Smooth muscle cell (in vitro differentiated cells): ENCODE measurements at regions not wholly inside any gene's neighbourhood (a gene's known extent, or its start where the extent isn't known, plus 50 kb on each side); places are given as distances from the start of the nearest gene placed in this dataset.

Source experiments
- DNase-seq: peaks from one replicate; lab custom pipeline; 2025; ENCODE audit not compliant: unreplicated experiment; lab: John Stamatoyannopoulos, UW
- H2AFZ ChIP-seq: fragments of 200-600 bp; sonication (generic); 2 replicates; pipeline ENCODE4 v1.6.0; 2016; ENCODE audit warnings: antibody characterized with exemption, low read depth, mild to moderate bottlenecking
- H3F3A ChIP-seq: fragments of 200-600 bp; sonication (generic); 2 replicates; pipeline ENCODE4 v1.6.0; 2017; ENCODE audit warnings: antibody characterized with exemption, low read depth
- H3K27ac ChIP-seq: fragments of 200-600 bp; sonication (generic); 2 replicates; pipeline ENCODE4 v1.5.1; 2016; ENCODE audit warnings: low read depth, mild to moderate bottlenecking
- H3K27me3 ChIP-seq: fragments of 200-600 bp; sonication (generic); 2 replicates; pipeline ENCODE4 v1.6.1; 2016; ENCODE audit warnings: low read depth, mild to moderate bottlenecking
- H3K36me3 ChIP-seq: fragments of 200-600 bp; sonication (generic); 2 replicates; pipeline ENCODE4 v1.5.1; 2016; ENCODE audit warnings: low read depth
- H3K4me1 ChIP-seq: fragments of 200-600 bp; sonication (generic); 2 replicates; pipeline ENCODE4 v1.5.1; 2016; ENCODE audit warnings: low read depth
- H3K4me2 ChIP-seq: fragments of 200-600 bp; sonication (generic); 2 replicates; pipeline ENCODE4 v1.6.0; 2016; ENCODE audit warnings: mild to moderate bottlenecking
- H3K4me3 ChIP-seq: fragments of 200-600 bp; sonication (generic); 2 replicates; pipeline ENCODE4 v1.5.1; 2016; ENCODE audit warnings: mild to moderate bottlenecking
- H3K79me2 ChIP-seq: fragments of 200-600 bp; sonication (generic); 2 replicates; pipeline ENCODE4 v1.6.0; 2016; ENCODE audit warnings: low read depth, mild to moderate bottlenecking
- H3K9ac ChIP-seq: fragments of 200-600 bp; sonication (generic); 2 replicates; pipeline ENCODE4 v1.6.0; 2016; ENCODE audit warnings: low read depth
- H3K9me3 ChIP-seq: fragments of 200-600 bp; sonication (generic); replicated peaks from 2 replicates; pipeline ENCODE4 v1.5.1; 2016; ENCODE audit warnings: low read depth
- H4K20me1 ChIP-seq: fragments of 200-600 bp; sonication (generic); 2 replicates; pipeline ENCODE4 v1.6.0; 2016; ENCODE audit warnings: low read depth
- whole genome bisulfite sequencing: methylation state at CpG from one replicate; pipeline ENCODE4 v1.1.7; 2016; ENCODE audit warnings: low lambda C conversion rate; 5-methylcytosine and 5-hydroxymethylcytosine counted together
- TF ChIP-seq, protein P1 (sequence below): fragments of 200-600 bp; sonication (generic); IDR thresholded peaks from 2 replicates; pipeline ENCODE4 v1.5.1; 2017; ENCODE audit warnings: borderline replicate concordance, mild to moderate bottlenecking, antibody characterized with exemption; ENCODE audit not compliant: insufficient read depth, poor library complexity, severe bottlenecking

DNA sequence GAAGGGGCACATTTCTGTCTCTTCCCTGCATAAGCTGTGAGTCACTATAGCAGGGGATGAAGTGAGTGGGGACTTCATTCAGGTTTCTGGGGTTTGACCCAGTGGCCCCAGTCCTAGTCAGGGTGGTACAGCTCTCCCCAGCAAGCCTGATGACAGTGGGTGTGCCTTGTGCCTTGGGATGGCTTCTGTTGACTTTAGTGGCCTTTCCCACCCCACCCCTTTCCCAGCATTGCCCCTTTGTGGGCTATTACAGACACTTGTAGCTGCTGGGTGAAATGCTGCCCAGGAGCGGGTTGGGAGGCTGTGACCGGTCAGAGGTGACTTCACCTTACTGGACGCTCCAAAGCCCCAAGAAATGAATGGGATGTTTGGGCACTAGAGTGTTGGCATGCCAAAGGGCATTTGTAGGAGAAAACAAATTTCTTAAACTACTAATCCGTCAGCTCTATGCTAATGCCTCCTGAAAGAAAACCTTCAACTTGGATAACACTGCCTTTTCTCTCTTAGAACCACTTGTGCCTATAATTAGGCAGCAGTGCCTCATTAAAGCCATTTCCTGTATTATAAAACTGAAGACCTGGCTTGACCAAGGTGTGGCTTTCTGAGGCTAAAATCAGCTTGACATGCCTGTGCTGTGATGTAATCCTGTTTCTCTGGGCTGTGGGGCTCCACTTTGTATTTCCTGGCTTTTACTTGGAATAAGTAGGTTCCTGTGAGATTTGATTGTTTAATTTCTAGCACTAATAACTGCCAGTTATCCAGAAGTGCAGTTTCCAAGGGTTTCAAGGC is 119.0 kb upstream of the SLC25A48 start:
- 74% methylated on average over 4 of the region's 4 CpGs for WGBS
- DNase-seq, result no peak
- Histone ChIP-seq H4K20me1 (no peaks in the 10 kb centered on the region), H3K4me1 (peaks cover 4% of the 10 kb centered on the region), H3F3A (peaks cover 21% of the 10 kb centered on the region), H2AFZ (no peak overlapping the region), H3K9me3 (no peaks in the 10 kb centered on the region), H3K4me2 (peak overlapping the region; percentile 60), H3K4me3 (no peak overlapping the region), H3K27ac (peak overlapping the region; percentile 43), H3K36me3 (no peaks in the 10 kb centered on the region), H3K79me2 (no peaks in the 10 kb centered on the region), H3K9ac (no peak overlapping the region), H3K27me3 (no peaks in the 10 kb centered on the region)
- TF ChIP-seq, protein P1, sequence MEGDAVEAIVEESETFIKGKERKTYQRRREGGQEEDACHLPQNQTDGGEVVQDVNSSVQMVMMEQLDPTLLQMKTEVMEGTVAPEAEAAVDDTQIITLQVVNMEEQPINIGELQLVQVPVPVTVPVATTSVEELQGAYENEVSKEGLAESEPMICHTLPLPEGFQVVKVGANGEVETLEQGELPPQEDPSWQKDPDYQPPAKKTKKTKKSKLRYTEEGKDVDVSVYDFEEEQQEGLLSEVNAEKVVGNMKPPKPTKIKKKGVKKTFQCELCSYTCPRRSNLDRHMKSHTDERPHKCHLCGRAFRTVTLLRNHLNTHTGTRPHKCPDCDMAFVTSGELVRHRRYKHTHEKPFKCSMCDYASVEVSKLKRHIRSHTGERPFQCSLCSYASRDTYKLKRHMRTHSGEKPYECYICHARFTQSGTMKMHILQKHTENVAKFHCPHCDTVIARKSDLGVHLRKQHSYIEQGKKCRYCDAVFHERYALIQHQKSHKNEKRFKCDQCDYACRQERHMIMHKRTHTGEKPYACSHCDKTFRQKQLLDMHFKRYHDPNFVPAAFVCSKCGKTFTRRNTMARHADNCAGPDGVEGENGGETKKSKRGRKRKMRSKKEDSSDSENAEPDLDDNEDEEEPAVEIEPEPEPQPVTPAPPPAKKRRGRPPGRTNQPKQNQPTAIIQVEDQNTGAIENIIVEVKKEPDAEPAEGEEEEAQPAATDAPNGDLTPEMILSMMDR, result no peak

GRCh38 chr5:135714126-135714894 is 120.2 kb upstream of the SLC25A48 start:
- Histone ChIP-seq H3K79me2 (no peaks in the 10 kb centered on the region), H3K9ac (no peak overlapping the region), H3K4me1 (peaks cover 13% of the 10 kb centered on the region), H3K36me3 (no peaks in the 10 kb centered on the region), H3K4me3 (no peak overlapping the region), H3F3A (peaks cover 32% of the 10 kb centered on the region), H3K4me2 (peak overlapping the region; percentile 60), H4K20me1 (no peaks in the 10 kb centered on the region), H3K27me3 (no peaks in the 10 kb centered on the region), H3K27ac (peak overlapping the region; percentile 43), H2AFZ (no peak overlapping the region), H3K9me3 (no peaks in the 10 kb centered on the region)
- TF ChIP-seq, protein P1, result no peak
- DNase-seq, result no peak
- WGBS, result 30% methylated on average over 10 of the region's 10 CpGs

GRCh38 chr5:135713161-135713915 is 121.1 kb upstream of the SLC25A48 start:
- H3K27me3 ChIP-seq, result no peaks in the 10 kb centered on the region
- TF ChIP-seq, protein P1, result no peak
- no peaks in the 10 kb centered on the region for H3K9me3 ChIP-seq
- WGBS, result 48% methylated on average over 11 of the region's 11 CpGs
- no peaks in the 10 kb centered on the region for H3K36me3 ChIP-seq
- no peaks in the 10 kb centered on the region for H4K20me1 ChIP-seq
- H3F3A ChIP-seq, result peaks cover 30% of the 10 kb centered on the region
- peak overlapping the region; percentile 60 for H3K4me2 ChIP-seq
- DNase-seq, result no peak
- no peak overlapping the region for H2AFZ ChIP-seq
- H3K27ac ChIP-seq, result peak overlapping the region; percentile 43
- H3K9ac ChIP-seq, result no peak overlapping the region
- H3K4me1 ChIP-seq, result peaks cover 10% of the 10 kb centered on the region
- H3K79me2 ChIP-seq, result no peaks in the 10 kb centered on the region
- H3K4me3 ChIP-seq, result no peak overlapping the region
